Uterus (tissue), 3 donors: ENCODE measurements at regions not wholly inside any gene's neighbourhood (a gene's known extent, or its start where the extent isn't known, plus 50 kb on each side); places are given as distances from the start of the nearest gene placed in this dataset.

Experiments
- DNase-seq, 2 donors: peaks; one replicate each; pipeline ENCODE4 v3.0.0-alpha.2; 2019 to 2020
- H3K27ac ChIP-seq, 2 donors: fragments of 200-600 bp; sonication (generic); 1 replicate in 1 of 2; 2 replicates in 1 of 2; pipeline ENCODE4 v1.5.1; 2016 to 2018
- H3K27me3 ChIP-seq, 2 donors: fragments of 200-600 bp; sonication (generic); one replicate each; pipeline ENCODE4 v1.5.1; 2018 to 2019; ENCODE audit warnings: control low read depth in 1 of 2
- H3K36me3 ChIP-seq, 2 donors: fragments of 200-600 bp; sonication (generic); one replicate each; pipeline ENCODE4 v1.5.1; 2019; ENCODE audit warnings: control low read depth in 1 of 2
- H3K4me1 ChIP-seq, 2 donors: fragments of 200-600 bp; sonication (generic); one replicate each; pipeline ENCODE4 v1.5.1; 2018 to 2019; ENCODE audit warnings: control low read depth in 1 of 2
- H3K4me3 ChIP-seq, 2 donors: fragments of 200-600 bp; sonication (generic); 1 replicate in 1 of 2; 2 replicates in 1 of 2; pipeline ENCODE4 v1.5.1; 2018 to 2019; ENCODE audit warnings: mild to moderate bottlenecking in 1 of 2
- H3K9me3 ChIP-seq, 2 donors: fragments of 200-600 bp; sonication (generic); one replicate each; pipeline ENCODE4 v1.5.1; 2019; ENCODE audit warnings: control low read depth in 1 of 2
- CTCF ChIP-seq, 4 experiments: fragments of 200-600 bp in 2 of 4; fragments of 450-650 bp in 2 of 4; sonication (generic) in 2 of 4; IDR thresholded peaks; one replicate each; pipeline ENCODE4 v1.5.1; 2016 to 2019; ENCODE audit warnings: antibody characterized with exemption in 4 of 4, mild to moderate bottlenecking in 2 of 4, moderate library complexity in 1 of 4
- POLR2A ChIP-seq, 2 donors: fragments of 450-650 bp; IDR thresholded peaks; one replicate each; pipeline ENCODE4 v1.6.1; 2016; ENCODE audit warnings: antibody characterized with exemption in 2 of 2, mild to moderate bottlenecking in 1 of 2, moderate library complexity in 1 of 2
- intact Hi-C: fragments of 100-400 bp; cut with DNase I; formaldehyde crosslinking; loops from one replicate; pipeline ENCODE4 v1.15.1; 2023; ENCODE audit warnings: low total_unique reads
- donor health status: DM: yes; HTN: yes; CAD: no.

GRCh38 chr2:101524806-101525430 lies 50.0 kb upstream of the RFX8 start:
- H3K4me1 ChIP-seq = no peaks in the 10 kb centered on the region
- no peaks in the 10 kb centered on the region for H3K36me3 ChIP-seq
- H3K4me3 ChIP-seq = no peak overlapping the region
- H3K27ac ChIP-seq = no peak overlapping the region
- no peak for DNase-seq
- TF ChIP-seq CTCF (IDR thresholded peaks at IDR 0.05) (no peak), POLR2A (IDR thresholded peaks at IDR 0.05) (no peak)
- intact Hi-C loops = no loop called here
- H3K27me3 ChIP-seq = no peaks in the 10 kb centered on the region
- H3K9me3 ChIP-seq = no peaks in the 10 kb centered on the region
